NCI-H1694 (cell line): ENCODE measurements at regions not wholly inside any gene's neighbourhood (a gene's known extent, or its start where the extent isn't known, plus 50 kb on each side); places are given as distances from the start of the nearest gene placed in this dataset.
"Not testable (repeated sequence)": the region's sequence is repeated elsewhere in the genome, so short reads cannot be mapped to it uniquely, and the experiment has no call there.

Source experiments
- DNase-seq: peaks from one replicate; lab custom pipeline; 2025; lab: John Stamatoyannopoulos, UW

DNA sequence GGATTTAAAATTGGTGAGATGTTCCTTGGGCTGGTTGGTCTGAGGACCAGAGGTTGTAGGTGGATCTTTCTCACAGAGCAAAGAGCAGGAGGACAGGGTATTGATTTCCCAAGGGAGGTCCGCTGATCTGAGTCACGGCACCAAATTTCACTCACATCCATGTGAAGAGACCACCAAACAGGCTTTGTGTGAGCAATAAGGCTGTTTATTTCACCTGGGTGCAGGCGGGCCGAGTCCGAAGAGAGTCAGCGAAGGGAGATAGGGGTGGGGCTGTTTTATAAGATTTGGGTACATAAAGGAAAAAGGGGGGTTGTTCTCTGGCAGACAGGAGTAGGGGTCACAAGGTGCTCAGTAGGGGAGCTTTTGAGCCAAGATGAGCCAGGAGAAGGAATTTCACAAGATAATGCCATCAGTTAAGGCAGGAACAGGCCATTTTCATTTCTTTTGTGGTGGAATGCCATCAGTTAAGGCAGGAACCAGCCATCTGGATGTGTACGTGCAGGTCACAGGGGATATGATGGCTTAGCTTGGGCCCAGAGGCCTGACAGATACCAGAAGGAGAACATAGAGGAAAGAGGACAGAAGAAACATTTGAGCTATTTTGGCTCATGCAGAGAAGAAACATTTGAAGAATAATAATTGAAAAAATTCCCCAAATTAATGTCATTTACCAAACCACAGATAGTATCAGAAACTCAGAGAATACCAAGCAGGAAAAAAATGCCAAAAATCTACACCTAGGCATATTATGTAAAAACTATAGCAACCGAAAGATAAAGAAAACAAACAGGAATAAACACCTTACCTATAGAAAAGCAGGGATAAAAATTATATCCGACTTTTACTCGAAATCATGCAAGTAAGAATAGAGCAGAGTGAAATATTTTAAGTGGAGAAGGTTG, 585.2 kb upstream of the MDGA2 start:
- DNase-seq = not testable (repeated sequence)

DNA sequence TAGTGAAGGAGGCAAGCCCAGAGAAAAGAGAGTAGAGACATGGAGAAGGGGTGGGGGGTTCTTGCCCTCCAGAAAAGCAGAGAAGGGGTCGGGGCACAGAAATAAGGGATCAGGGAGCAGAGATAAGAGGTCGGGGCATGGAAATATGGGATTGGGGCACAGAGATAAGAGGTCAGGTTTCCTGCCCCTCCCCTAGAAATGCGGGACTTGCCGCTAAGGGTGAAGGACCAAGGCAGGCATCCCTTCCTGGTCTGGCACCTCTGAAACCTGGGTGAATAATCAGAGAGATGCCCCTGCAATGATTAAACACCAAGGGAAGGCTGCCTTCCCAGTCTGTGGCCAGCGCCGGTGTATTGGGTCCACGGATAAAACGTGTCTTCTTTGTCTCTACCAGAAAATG, 584.5 kb upstream of the MDGA2 start:
- DNase-seq = not testable (repeated sequence)

DNA sequence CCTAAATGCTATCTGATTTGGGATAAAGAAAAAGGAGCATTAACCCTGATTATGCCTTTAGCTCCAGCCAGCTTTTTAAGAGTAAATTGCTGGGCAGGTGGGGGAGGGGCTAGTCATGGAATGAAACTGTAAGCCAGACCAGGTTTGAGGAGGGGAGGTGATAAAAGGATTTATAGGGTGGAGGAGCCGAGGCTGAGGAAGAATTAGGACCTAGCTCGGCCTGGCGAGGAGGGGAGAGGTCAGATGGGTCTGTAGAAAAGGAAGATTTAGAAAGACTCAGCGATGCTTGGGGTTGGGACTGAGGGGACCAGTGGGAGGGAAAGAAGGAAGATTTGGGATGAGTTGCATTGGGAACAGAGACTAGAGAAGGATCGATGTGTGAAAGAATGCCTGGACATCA, 583.8 kb upstream of the MDGA2 start:
- DNase-seq = not testable (repeated sequence)

DNA sequence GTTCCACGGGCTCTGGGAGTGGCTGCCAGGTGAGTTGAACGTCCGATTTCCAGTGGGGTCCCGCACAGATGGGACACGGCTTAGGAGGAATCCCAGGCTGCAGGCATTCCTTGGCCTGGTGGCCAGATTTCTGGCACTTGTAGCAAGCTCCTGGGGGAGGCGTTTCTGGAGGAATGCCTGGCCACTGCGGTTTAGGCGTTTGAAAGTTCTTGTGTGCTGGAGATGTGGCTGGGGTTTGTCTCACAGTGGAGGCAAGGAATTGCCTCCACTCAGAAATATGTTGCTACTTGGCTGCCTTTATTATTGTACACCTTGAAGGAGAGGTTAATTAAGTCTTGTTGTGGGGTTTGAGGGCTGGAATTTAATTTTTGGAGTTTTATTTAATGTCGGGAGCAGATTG, 583.3 kb upstream of the MDGA2 start:
- not testable (repeated sequence) for DNase-seq

DNA sequence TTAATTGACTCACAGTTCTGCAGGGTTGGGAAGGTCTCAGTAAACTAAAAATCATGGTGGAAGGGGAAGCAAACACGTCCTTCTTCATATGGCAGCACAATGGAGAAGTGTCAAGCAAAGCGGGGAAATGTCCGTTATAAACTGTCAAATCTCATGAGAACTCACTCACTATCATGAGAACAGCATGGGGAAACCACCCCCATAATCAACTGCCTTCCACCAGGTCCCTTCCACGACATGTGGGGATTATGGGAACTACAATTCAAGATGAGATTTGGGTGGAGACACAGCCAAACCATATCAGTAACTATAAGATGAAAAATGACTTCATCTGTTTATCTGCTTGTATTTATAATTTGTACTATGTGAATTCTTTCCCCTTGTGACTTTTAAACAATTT, 577.6 kb upstream of the MDGA2 start:
- DNase-seq = no peak

DNA sequence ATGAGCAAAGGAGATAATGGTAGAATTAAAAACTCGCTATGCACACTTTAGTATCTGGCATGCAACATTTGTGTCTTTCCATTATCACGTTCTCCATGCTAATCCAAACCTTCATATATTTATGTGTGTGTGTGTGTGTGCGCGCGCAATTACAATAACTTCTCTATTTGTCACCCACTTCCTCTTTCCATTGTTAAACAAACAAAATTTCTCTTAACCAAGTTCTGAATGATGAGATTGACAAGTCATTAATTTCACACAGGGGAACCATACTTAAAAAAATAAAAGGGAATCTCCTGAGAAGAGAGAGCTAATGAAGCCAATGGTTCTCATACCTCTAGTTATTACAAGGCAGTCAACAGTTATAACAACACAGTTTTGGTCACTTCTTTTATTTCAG, 575.9 kb upstream of the MDGA2 start:
- DNase-seq = no peak

DNA sequence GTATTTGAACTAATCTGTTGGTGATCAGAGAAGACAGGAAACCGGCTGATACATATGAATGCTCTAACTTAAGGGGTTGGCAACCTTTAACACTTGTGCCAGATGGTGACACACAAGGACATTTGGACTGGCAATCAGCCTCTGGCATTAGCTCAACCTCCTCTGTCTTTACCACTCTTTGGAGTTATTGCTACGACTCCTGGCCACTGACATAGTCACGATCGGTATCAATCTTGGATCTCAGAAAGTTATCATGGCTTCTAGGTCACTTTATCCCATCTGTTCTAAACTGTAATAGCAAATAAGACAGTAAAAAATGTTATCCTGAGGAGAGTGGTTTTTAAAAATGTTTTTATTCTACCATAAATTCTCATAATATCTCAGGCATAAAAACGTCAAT, 575.2 kb upstream of the MDGA2 start:
- no peak for DNase-seq

DNA sequence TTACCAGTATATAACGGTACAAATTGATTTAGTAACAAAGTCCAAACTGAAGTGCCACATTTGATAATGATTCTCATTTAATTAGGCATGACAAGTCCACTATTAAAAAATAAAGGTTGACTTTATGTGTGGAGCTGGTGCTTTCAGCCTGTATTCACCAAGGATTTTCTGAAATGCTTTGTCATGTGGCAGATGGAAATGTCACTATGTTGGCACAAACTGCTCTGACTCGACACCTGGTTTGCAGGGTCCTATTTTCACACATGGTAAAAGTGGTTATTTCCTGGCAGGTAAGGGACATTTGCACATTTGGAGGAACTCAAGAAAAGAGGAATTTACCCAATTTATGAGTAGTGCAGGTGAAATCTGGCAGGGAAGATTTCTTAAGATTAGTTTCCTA, 572.6 kb upstream of the MDGA2 start:
- no peak for DNase-seq

DNA sequence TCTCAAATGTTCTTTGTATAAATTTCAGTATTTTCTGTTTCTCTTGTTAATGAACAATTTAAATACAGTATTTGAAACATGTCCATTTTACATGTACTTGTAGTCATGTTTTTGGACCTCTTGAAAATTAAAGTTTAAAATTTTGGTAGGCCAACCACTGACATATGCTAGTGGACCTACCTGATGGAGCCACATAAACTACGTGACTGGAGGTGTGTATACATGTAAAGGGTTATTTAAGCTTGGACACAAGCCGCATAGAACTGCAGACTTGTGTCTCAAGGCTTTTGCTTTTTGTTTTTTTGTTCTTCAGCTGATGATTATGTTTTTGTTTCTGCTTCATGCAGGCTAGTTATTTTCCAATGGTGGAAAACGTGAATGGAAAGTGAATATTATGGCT, 568.5 kb upstream of the MDGA2 start:
- no peak for DNase-seq

DNA sequence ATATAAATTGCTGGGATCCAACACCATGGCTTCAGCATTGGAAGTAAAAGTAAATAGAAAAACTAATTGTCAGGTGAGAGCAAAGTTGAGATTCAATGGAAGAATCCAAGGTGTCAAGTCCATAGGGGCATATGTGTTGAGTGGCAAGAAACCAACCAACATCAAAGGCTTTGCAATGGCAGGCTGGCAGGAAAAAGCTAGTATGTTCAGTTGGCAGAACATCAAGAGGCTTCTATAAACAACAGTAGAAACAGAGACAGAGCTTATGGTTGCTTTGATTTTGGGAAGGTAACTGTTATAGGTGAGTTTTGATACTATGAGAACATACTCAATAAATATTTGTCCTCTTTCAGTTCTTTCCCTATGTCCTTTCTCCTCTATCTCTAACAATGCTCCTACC, 553.7 kb upstream of the MDGA2 start:
- DNase-seq = no peak

DNA sequence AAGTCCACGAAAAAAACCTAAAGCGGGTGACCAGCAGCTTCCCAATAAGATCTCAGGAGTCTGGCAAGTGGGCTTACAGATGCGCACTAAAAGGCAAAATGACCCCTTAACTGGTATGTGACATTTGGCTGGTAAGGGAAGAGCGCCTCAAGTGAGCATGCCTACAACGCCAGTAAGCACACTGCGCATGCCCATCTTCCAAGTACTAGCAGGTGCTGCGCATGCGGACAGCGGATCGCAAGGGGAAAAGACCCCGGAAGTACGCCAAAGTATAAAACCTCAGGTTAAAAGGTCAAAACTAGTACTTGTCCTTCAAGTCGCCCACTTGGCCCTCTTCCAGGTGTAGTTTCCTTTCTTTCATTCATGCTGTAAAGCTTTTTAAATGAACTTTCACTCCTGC, 518.5 kb upstream of the MDGA2 start:
- no peak for DNase-seq

DNA sequence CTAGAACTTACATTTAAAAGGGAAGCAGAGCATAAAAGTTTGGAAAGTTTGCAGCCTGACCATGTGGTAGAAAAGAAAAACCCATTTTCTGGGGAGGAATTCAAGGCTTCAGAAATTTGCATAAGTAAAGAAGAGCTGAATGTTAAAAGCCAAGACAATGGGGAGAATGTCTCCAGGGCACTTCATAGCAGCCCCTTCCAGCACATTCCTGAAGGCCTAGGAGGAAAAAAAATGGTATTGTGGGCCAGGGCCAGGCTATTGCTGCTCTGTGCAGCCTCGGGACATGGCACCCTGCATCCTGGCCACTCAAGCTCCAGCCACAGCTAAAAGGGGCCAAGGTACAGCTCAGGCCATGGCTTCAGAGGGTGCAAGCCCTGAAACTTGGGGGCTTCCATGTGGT, 474.2 kb upstream of the MDGA2 start:
- not testable (repeated sequence) for DNase-seq

DNA sequence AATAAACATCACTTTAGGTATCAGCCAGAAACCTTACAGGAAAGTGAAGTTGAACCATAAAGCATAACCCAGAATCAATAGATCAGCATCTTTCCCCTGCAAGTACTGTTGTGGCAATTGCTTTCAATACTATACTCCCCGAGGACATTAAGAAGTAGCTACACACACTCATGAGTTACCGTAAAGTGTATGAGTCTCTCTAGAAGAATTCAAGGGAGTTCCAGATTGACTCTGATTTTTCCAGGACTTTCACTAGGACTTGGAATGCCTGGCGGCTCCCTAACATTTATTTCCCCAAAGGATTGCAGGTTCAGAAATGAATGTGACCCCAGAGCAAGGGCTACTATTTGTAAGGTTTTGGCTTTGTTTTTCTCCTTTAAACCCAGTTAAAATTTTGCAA, 465.4 kb upstream of the MDGA2 start:
- DNase-seq = no peak

DNA sequence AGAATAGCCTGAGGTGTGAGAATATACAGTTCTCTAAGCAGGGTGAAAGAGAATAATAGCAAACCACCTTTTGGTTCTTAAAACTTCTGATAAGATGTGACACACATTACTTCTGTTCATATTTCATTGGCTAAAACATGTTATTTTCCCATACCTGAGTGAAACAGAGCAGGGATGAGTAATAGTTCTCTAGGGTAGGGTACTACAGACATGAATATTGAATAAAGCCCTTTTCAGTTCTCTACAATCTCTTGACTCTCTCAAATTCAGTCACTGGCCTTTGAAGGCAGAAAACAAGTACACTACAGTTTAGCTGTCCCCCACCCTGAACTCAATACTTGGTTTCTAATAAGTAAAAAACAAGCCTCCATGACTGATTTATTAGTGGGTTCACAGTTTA, 454.1 kb upstream of the MDGA2 start:
- no peak for DNase-seq

DNA sequence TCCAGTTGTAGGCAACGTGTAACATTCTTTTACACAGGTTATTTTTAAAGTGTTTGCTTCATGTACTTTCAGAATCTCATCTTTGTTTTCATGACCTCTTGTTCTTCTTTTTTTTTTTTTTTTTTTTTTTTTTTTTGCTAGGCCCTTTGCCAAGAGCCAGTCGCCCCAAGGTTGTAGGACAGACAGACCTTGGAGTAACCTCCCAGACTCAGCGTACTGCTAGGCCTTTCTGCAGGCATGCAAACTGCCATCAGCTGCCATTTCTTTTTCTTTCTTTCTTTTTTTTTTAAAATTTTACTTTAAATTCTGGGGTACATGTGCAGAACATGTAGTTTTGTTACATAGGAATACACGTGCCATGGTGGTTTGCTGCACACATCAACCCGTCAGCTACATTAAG, 452.3 kb upstream of the MDGA2 start:
- no peak for DNase-seq

DNA sequence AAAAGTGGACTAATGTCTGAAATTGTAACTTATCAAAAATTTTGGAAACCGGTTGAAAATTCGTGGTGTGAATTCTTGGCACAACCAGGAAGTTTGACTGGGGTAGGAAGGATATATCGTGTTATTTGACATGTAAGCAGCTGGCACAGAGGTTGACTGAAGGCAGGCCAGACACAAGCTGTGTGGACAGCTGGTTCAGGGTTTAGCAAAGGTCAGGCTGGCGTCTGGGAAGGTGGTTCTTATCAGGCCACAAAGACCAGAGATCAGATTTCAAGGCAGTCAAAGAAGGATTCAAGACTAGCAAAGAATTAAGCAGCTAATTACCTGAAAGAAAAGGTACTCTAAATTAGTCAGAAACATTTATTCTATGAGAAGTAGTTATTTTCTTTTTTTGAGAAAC, 450.2 kb upstream of the MDGA2 start:
- DNase-seq = no peak

DNA sequence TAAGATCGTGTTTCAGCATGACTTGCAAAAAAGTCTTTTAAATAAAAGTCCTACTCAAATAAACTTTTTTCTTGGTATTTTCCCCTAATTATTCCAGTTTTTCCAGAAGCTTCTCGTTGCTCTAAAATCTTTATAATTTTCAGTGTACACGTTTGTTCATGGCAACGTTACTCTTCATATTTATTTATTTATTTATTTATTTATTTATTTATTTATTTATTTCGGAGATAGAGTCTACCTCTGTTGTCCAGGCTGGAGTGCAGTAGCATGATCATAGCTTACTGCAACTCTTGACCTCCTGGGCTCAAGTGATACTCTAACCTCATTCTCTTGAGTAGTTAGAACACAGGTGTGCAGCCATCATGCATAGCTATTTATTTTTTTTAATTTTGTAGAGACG, 438.3 kb upstream of the MDGA2 start:
- DNase-seq = no peak

DNA sequence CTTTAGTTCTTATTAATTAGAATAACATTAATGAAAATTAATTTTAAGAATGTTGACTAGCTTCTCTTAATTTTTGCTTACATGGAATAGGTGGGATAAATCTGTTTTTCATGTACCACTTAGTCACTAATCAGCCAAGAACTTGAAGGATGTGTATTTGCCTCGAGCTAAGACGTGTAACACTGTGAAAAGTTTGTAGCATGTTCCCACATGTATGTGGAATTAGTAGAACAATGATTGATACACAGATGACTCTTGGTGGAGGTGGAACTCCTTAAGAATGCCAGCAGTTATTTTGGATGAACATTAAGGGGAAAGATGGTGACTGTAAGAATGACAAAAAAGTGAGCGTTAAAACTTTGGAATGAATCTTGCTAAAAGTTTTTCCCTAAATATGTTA, 435.7 kb upstream of the MDGA2 start:
- no peak for DNase-seq

DNA sequence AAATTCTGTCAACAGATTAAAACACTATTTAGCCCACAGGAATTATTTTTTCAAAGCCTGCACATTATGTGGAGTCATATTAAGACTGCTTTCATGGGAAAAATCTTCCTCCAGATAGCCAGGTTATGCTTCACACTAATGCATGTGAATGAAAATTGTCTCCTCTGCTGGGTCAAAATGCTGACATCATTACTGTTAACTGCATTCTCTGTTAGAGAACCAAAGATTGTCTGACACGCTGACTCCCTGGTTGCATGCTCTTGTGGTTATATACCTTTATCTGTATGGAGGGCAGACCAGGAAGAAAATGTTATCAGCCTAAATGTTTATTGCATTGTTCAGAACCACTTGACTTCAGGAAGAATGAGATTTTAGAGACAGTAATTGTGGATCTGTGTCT, 432.2 kb upstream of the MDGA2 start:
- DNase-seq = no peak

DNA sequence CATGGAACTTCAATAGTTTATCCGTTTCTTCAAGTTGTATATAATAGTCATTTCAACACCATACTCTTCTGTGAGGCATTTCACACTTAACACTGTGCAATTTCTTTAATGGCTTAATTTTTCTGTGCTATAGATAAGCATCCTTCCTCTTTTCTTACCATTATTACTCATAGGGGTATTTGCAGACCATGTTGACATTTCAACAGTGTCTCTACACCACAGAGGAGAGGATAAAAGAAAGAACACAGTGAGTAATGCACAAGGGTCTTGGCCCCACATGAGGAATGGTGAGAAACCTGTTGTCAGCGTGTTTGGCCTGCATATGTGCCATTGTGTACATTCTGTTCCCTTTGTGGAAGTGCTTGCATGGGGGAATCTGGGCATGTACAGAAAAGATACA, 421.5 kb upstream of the MDGA2 start:
- DNase-seq = no peak

DNA sequence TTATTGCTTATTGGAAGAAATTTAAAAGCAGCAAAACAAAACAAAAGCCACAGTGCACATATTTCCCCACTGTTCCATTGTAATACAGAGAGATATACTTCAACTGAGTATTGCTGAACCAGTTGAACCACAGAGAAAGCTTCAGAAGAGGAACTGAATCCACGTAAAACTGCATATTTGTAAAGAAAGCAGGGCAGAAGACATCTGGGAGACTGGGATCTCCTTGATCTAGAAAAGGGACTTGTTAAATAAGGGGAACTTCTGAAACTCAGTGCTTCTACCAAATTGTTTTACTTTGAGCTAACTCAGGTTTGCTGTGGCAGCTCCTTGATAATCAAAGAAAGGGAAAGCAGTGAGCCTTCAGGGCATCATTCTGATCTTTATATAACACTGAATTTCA, 411.1 kb upstream of the MDGA2 start:
- no peak for DNase-seq

DNA sequence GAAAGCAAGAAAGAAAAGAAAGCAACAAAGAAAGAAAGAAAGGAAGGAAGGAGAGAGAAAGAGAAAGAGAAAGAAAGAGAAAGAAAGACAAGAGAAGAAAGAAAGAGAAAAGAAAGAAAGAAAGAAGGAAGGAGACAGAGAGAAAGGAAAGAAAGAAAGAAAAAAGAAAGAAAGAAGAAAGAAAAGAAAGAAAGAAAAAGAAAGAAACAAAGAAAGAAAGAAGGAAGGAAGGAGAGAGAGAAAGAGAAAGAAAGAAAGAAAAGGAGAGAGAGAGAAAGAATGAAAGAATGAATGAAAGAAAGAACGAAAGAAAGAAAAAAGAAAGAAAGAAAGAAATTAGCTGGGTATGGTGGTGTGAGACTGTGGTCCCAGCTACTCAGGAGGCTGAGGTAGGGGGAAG, 400.1 kb upstream of the MDGA2 start:
- no peak for DNase-seq

DNA sequence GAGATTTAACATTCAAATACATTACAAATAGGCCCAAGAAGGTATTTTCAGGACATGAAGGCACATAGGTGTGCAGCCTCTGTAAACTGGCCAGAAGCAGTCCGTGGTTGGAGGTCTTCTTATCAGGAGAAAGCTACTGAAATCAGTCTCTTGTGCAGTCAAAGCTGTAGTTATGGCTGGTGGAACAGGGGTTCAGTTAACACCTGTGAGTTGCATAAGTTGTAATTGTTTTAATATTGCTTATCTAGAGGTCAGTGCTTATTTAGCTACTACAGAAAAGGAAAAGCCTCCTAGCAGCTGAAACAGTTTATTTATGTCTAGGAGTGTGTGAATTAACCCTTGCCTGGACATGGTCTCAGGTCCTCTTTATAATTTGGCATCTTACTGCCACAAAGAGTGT, 377.6 kb upstream of the MDGA2 start:
- DNase-seq = no peak

DNA sequence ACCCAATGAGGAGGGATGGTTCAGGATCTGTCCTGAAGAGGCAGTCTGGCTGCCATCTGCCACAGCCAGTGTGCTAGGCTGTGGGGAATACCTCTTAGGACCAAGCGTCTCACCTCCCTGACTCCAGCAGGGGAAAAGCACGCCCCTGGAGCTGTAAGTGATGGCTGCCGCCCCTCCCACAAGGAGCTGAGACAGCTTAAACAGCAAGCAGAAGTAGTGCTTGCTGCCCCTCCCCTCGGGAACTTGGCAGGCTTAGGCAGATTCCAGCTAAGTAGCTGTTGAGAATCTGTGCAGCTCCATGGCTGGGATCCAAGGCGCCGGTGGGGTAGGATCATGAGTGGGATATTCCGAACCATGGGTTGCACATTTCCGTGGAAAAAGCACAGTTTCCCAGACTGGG, 360.4 kb upstream of the MDGA2 start:
- DNase-seq = no peak
